ENCODE measurements at regions not wholly inside any gene's neighbourhood (a gene's known extent, or its start where the extent isn't known, plus 50 kb on each side); places are given as distances from the start of the nearest gene placed in this dataset.
"Not testable (repeated sequence)": the region's sequence is repeated elsewhere in the genome, so short reads cannot be mapped to it uniquely, and the experiment has no call there.

GRCh38 chr7:142520455-142520854 lies 228.8 kb upstream of the PRSS1 start:
- TF ChIP-seq CTCF (IDR thresholded peaks at IDR 0.05); POLR2A (IDR thresholded peaks at IDR 0.05); POLR2AphosphoS5 (IDR thresholded peaks at IDR 0.05; ENCODE audit: insufficient read depth in 1 of 2, low read depth in 1 of 2): not testable (repeated sequence)

All from vagina (tissue), 2 donors.